ENCODE measurements at regions not wholly inside any gene's neighbourhood (a gene's known extent, or its start where the extent isn't known, plus 50 kb on each side); places are given as distances from the start of the nearest gene placed in this dataset.

- TF ChIP-seq ZNF674 (CRISPR knock-in tag; IDR thresholded peaks at IDR 0.05; ENCODE audit: low read depth), result no peak
These were observed 311.7 kb downstream of the PMP22 start (continued) for GRCh38 chr17:14953405-14953804.

GRCh38 chr17:14950686-14951085, 314.4 kb downstream of the PMP22 start:
- 6% methylated on average over 2 of the region's 2 CpGs for WGBS (ENCODE audit: low lambda C conversion rate)
- no peak overlapping the region for H3K4me2 ChIP-seq (ENCODE audit: low read depth, low read length)
- in situ Hi-C loops (cut with HindIII; ENCODE audit: extremely low pct_ligation_motif_present, low pct_unique_long_range_greater_than_20kb) (no loop called here), intact Hi-C loops (cut with micrococcal nuclease; ENCODE audit: unreplicated experiment) (no loop called here)
- H4K20me1 ChIP-seq (ENCODE audit: insufficient read depth, low read length), result no peaks in the 10 kb centered on the region
- TF ChIP-seq MEF2D (CRISPR knock-in tag; IDR thresholded peaks at IDR 0.05) (no peak), PAWR (CRISPR knock-in tag; IDR thresholded peaks at IDR 0.05; ENCODE audit: borderline replicate concordance) (no peak), ZNF275 (CRISPR knock-in tag; IDR thresholded peaks at IDR 0.05; ENCODE audit: borderline replicate concordance) (no peak), ZNF512B (CRISPR knock-in tag; IDR thresholded peaks at IDR 0.05; ENCODE audit: borderline replicate concordance) (no peak)
- H2AFZ ChIP-seq (ENCODE audit: low read length), result no peak overlapping the region
- H3K27me3 ChIP-seq (ENCODE audit: control insufficient read depth in 1 of 2, insufficient read depth in 2 of 2, low read length in 2 of 2), result peaks cover 0 to 5% of the 10 kb centered on the region in 2 experiments; a peak in 2 of 5 replicates
- ChIA-PET POLR2A (no interaction called here), CTCF (ENCODE audit: low intra/inter-chr PET ratio, low total read pairs) (no interaction called here)
- H3K36me3 ChIP-seq (replicated peaks in 1 of 2; ENCODE audit: control insufficient read depth in 1 of 2, insufficient read depth in 2 of 2, low read length in 2 of 2), result no peaks in the 10 kb centered on the region
- no peaks in the 10 kb centered on the region for H3K4me1 ChIP-seq (ENCODE audit: insufficient read depth, low read length)
- no peaks in the 10 kb centered on the region for H3K9me3 ChIP-seq (ENCODE audit: low read length)
- no peak for FAIRE-seq
- H3K9ac ChIP-seq (ENCODE audit: insufficient read depth, low read depth, low read length), result no peak overlapping the region
- no peaks in the 10 kb centered on the region for H3K79me2 ChIP-seq (ENCODE audit: insufficient read depth, low read length)
- ATAC-seq, result no peak
- no TSS peak for BruUV-seq (replicated peaks)
- H3K4me3 ChIP-seq (replicated peaks in 1 of 3; ENCODE audit: insufficient read depth in 1 of 3, low read depth in 2 of 3, low read length in 3 of 3), result no peak overlapping the region
- H3K27ac ChIP-seq (ENCODE audit: extremely low read length, insufficient read depth, low read length), result no peak overlapping the region
- DNase-seq (ENCODE audit: low spot score), result no peak

Data from HepG2 (cell line).